ENCODE measurements at regions not wholly inside any gene's neighbourhood (a gene's known extent, or its start where the extent isn't known, plus 50 kb on each side); places are given as distances from the start of the nearest gene placed in this dataset.

DNA sequence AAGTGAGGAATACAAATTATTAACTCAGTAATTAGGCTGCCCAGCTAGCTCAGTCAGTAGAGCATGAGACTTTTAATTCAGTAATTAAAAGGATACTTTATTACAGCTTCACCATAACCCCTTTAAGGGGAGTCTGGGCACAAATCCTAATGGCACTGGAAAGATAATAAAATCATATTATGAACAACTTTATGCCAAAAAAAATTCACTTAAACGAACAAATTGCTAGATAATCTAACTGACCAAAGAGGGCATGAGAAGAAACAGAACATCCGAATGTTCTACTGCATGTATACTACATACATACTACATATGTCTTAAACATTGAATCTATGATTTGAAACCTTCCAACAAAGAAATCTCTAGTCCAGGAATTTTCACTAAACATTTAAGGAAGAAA lies 159.5 kb downstream of the CYP26B1 start:
- TF ChIP-seq, protein P1, sequence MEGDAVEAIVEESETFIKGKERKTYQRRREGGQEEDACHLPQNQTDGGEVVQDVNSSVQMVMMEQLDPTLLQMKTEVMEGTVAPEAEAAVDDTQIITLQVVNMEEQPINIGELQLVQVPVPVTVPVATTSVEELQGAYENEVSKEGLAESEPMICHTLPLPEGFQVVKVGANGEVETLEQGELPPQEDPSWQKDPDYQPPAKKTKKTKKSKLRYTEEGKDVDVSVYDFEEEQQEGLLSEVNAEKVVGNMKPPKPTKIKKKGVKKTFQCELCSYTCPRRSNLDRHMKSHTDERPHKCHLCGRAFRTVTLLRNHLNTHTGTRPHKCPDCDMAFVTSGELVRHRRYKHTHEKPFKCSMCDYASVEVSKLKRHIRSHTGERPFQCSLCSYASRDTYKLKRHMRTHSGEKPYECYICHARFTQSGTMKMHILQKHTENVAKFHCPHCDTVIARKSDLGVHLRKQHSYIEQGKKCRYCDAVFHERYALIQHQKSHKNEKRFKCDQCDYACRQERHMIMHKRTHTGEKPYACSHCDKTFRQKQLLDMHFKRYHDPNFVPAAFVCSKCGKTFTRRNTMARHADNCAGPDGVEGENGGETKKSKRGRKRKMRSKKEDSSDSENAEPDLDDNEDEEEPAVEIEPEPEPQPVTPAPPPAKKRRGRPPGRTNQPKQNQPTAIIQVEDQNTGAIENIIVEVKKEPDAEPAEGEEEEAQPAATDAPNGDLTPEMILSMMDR (IDR thresholded peaks at IDR 0.05; ENCODE audit: poor library complexity): no peak
- TF ChIP-seq EZH2 (IDR thresholded peaks at IDR 0.05; ENCODE audit: borderline replicate concordance): no peak

Measured in hepatocyte (in vitro differentiated cells).